IMR-90 (cell line): ENCODE measurements at regions not wholly inside any gene's neighbourhood (a gene's known extent, or its start where the extent isn't known, plus 50 kb on each side); places are given as distances from the start of the nearest gene placed in this dataset.

Experiments used
- CEBPB ChIP-seq: IDR thresholded peaks from 2 replicates; pipeline ENCODE4 v1.6.1; 2012; ENCODE audit warnings: low read depth, low read length, improper control_type of control experiment
- CHD1 ChIP-seq: IDR thresholded peaks from 2 replicates; pipeline ENCODE4 v1.6.1; 2012; ENCODE audit warnings: low read depth, low read length, improper control_type of control experiment
- FOS ChIP-seq: fragments of 150-350 bp; IDR thresholded peaks from 2 replicates; pipeline ENCODE4 v1.6.1; 2016; ENCODE audit warnings: low read depth, low read length
- MAZ ChIP-seq: IDR thresholded peaks from 2 replicates; pipeline ENCODE4 v1.6.1; 2012; ENCODE audit warnings: low read depth, mild to moderate bottlenecking, low read length, improper control_type of control experiment, moderate library complexity, borderline replicate concordance
- MXI1 ChIP-seq: IDR thresholded peaks from 2 replicates; pipeline ENCODE4 v1.6.1; 2012; ENCODE audit warnings: low read depth, mild to moderate bottlenecking, low read length, moderate library complexity, borderline replicate concordance
- NFE2L2 ChIP-seq: fragments of 150-350 bp; IDR thresholded peaks from 2 replicates; pipeline ENCODE4 v1.6.1; 2016; ENCODE audit warnings: low read depth, mild to moderate bottlenecking, low read length
- POLR2A ChIP-seq: IDR thresholded peaks from 2 replicates; pipeline ENCODE4 v1.6.1; 2012; ENCODE audit warnings: mild to moderate bottlenecking, low read depth, low read length
- RAD21 ChIP-seq: IDR thresholded peaks from 2 replicates; pipeline ENCODE4 v1.6.1; 2012; ENCODE audit warnings: low read length, improper control_type of control experiment
- RCOR1 ChIP-seq: IDR thresholded peaks from 2 replicates; pipeline ENCODE4 v1.6.1; 2012; ENCODE audit warnings: mild to moderate bottlenecking, low read length, improper control_type of control experiment; ENCODE audit not compliant: insufficient replicate concordance
- RFX5 ChIP-seq: IDR thresholded peaks from 2 replicates; pipeline ENCODE4 v1.8.0; 2012; ENCODE audit warnings: low read depth, mild to moderate bottlenecking, low read length, moderate library complexity
- SMC3 ChIP-seq: fragments of 150-350 bp; IDR thresholded peaks from 2 replicates; pipeline ENCODE4 v1.6.1; 2016; ENCODE audit warnings: low read depth, mild to moderate bottlenecking, antibody characterized with exemption, low read length, moderate library complexity
- TF ChIP-seq, protein P1 (sequence below): conservative IDR thresholded peaks from 2 replicates; pipeline ENCODE4 v1.5.1; 2012; ENCODE audit warnings: mild to moderate bottlenecking, low read depth, low read length, improper control_type of control experiment
- TF ChIP-seq, protein P2 (sequence below): fragments of 150-350 bp; IDR thresholded peaks from 2 replicates; pipeline ENCODE4 v1.6.1; 2017; ENCODE audit warnings: mild to moderate bottlenecking, antibody characterized with exemption, low read length, low read depth
- TF ChIP-seq, protein P3 (sequence below): fragments of 150-350 bp; IDR thresholded peaks from 2 replicates; pipeline ENCODE4 v1.6.1; 2016; ENCODE audit warnings: low read depth, mild to moderate bottlenecking, low read length, moderate library complexity, borderline replicate concordance

DNA sequence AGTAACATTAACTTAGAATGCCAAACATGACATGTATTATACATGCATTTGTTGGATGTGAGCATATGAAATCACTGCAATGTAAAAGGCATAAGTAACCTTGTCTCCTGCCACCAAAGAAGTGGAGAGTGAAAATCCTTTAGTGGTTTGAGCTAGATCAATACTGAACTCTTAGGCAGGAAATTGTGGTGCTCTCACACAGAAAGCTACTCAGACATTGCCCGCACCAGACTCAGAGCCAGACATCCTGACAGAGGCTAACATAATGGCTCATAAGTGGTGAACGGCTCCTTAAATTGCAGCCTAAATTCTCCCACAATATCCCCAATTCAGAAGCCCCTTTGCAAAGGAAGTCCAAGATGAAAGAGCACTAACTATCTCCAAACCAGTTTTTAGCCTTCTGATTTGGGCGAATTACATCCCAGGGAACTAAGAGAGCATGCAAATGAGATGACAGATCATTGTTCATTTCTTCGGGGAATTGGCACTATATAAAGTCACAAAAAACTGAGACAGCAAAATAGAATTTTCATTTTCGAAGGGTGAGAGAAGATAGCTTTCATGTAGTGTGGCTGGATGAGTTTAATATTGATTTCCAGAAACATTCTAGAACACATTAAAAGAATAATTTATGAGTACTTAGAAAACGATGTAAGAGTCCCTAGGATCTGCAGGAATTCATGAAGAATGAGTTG is 233.6 kb upstream of the RPS6KA3 start:
- no peak for TF ChIP-seq MAZ
- TF ChIP-seq RFX5, result no peak
- TF ChIP-seq, protein P1, sequence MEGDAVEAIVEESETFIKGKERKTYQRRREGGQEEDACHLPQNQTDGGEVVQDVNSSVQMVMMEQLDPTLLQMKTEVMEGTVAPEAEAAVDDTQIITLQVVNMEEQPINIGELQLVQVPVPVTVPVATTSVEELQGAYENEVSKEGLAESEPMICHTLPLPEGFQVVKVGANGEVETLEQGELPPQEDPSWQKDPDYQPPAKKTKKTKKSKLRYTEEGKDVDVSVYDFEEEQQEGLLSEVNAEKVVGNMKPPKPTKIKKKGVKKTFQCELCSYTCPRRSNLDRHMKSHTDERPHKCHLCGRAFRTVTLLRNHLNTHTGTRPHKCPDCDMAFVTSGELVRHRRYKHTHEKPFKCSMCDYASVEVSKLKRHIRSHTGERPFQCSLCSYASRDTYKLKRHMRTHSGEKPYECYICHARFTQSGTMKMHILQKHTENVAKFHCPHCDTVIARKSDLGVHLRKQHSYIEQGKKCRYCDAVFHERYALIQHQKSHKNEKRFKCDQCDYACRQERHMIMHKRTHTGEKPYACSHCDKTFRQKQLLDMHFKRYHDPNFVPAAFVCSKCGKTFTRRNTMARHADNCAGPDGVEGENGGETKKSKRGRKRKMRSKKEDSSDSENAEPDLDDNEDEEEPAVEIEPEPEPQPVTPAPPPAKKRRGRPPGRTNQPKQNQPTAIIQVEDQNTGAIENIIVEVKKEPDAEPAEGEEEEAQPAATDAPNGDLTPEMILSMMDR, result no peak
- TF ChIP-seq SMC3, result no peak
- no peak for TF ChIP-seq POLR2A
- no peak for TF ChIP-seq NFE2L2
- no peak for TF ChIP-seq RCOR1
- no peak for TF ChIP-seq CHD1
- TF ChIP-seq, protein P2, sequence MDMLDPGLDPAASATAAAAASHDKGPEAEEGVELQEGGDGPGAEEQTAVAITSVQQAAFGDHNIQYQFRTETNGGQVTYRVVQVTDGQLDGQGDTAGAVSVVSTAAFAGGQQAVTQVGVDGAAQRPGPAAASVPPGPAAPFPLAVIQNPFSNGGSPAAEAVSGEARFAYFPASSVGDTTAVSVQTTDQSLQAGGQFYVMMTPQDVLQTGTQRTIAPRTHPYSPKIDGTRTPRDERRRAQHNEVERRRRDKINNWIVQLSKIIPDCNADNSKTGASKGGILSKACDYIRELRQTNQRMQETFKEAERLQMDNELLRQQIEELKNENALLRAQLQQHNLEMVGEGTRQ, result no peak
- TF ChIP-seq FOS, result no peak
- no peak for TF ChIP-seq RAD21
- TF ChIP-seq CEBPB, result no peak
- TF ChIP-seq, protein P3, sequence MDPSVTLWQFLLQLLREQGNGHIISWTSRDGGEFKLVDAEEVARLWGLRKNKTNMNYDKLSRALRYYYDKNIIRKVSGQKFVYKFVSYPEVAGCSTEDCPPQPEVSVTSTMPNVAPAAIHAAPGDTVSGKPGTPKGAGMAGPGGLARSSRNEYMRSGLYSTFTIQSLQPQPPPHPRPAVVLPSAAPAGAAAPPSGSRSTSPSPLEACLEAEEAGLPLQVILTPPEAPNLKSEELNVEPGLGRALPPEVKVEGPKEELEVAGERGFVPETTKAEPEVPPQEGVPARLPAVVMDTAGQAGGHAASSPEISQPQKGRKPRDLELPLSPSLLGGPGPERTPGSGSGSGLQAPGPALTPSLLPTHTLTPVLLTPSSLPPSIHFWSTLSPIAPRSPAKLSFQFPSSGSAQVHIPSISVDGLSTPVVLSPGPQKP, result no peak
- TF ChIP-seq MXI1, result no peak
